VCaP (cell line): ENCODE measurements at regions not wholly inside any gene's neighbourhood (a gene's known extent, or its start where the extent isn't known, plus 50 kb on each side); places are given as distances from the start of the nearest gene placed in this dataset.
"Not testable (repeated sequence)": the region's sequence is repeated elsewhere in the genome, so short reads cannot be mapped to it uniquely, and the experiment has no call there.

Experiments
- H3K27ac ChIP-seq: fragments of 450-650 bp; 2 replicates; pipeline ENCODE4 v1.5.1; 2017
- CTCF ChIP-seq: fragments of 450-650 bp; conservative IDR thresholded peaks from 2 replicates; pipeline ENCODE4 v1.5.1; 2017; ENCODE audit warnings: mild to moderate bottlenecking, moderate library complexity

DNA sequence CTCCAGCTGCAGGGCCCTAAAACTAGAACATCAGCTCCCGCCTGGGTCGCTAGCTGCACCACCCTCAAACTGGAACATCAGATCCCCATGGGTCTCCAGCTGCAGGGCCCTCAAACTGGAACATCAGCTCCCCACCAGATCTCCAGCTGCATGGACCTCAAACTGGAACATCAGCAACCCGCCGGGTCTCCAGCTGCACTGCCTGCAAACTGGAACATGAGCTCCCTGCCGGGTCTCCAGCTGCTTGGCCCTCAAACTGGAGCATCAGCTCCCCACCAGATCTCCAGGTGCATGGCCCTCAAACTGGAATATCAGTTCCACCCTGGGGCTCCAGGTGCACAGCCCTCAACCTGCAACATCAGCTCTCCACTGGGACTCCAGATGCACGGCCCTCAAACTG, 82.7 kb downstream of the TFRC start:
- H3K27ac ChIP-seq: not testable (repeated sequence)

DNA sequence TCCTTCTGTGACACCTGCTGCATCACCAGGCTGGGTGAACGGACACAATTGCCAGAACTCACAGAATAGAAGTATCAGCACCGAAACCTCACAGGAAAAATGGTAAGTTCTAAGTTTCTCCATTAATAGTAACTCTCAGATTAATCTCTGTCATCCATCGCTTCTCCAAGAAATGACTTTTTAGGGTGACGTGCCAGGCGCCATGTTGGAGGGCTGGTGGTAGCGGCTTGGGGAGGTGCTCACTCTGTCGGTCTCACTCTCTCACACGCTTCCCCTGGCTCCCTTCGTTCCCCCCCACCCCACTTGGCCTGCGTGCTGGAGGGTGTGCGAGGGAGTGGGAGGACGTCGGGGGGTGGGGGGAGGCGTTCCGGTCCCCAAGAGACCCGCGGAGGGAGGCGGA, 85.6 kb downstream of the TFRC start:
- H3K27ac ChIP-seq: not testable (repeated sequence)

DNA sequence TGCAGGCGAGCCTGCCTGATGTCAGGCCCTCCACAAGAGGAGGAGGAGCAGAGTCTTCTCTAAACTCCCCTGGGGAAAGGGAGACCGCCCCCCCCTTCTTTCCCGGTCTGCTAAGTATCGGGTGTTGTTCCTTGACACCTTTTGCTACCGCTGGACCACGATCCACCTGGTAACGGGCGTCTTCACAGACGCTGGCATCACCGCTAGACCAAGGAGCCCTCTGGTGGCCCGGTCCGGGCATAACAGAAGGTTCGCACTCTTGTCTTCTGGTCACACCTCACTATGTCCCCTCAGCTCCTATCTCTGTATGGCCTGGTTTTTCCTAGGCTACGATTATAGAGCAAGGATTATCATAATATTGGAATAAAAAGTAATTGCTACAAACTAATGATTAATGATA, 86.0 kb upstream of the TNK2 start:
- not testable (repeated sequence) for H3K27ac ChIP-seq
- peak; percentile 56 for TF ChIP-seq CTCF

DNA sequence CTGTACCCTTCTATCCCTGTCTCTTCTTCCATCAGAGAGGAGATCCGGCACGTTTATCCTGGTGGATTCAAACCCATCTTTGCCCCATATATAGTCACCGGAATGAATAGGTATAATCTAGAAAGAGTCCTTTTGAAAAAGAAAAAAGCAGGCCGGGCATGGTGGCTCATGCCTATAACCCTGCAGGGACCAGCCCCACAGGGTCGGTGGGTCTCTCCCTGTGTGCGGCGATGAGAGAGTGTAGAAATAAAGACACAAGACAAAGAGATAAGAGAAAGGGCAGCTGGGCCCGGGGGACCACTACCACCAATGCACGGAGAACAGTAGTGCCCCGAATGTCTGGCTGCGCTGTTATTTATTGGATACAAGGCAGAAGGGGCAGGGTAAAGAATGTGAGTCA, 85.3 kb upstream of the TNK2 start:
- H3K27ac ChIP-seq: not testable (repeated sequence)

DNA sequence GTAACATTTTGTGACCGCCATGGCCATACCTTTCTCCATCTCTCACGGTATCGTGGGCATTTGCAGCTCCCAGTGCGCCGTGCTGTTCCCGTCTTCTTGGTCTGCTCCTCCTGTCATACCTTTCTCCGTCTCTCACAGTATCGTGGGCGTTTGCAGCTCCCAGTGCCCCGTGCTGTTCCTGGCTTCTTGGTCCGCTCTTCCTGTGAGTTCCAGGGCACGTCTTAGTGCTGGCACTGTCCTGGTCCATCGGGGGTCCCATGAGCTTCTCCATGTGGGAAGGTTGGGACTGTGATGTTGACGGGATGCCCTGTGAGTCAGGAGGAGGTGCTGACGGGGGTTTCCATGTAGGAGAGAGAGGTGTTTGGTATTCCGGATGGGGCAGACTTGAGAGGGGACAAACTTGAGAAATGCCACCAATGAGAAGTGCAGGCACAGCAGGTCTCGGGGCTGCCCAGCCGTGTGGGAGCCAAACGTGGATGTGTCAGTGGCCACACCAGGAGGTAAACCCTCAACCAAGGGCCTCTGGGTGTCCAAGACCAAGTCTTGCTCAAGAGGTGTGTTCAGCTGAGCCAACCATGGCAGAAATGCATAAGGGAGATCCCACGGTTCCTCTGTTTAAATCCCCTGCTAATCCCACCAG, 84.7 kb upstream of the TNK2 start:
- H3K27ac ChIP-seq: not testable (repeated sequence)

- not testable (repeated sequence) for H3K27ac ChIP-seq
Observed at GRCh38 chr3:195991986-195992385, 83.6 kb upstream of the TNK2 start.

GRCh38 chr3:195991243-195991642, 82.9 kb upstream of the TNK2 start:
- H3K27ac ChIP-seq: not testable (repeated sequence)

DNA sequence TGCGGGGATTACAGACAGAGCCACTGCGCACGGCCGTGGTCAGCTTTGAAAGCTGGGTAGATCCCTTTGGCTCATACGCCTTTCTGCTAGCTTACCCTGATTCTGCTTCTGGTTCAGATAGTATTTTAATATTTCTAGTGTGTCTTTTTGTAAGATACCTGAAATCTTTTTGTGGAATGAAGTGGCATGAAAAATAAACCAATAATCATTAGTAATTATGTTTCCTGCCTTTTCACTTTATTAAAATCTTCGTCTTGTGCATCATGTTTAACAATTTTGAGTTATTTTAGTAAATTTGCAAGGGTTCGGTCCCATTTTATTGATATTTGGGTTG, 82.5 kb upstream of the TNK2 start:
- peak overlapping the region; percentile 40; the same call in 1 of the 2 replicates for H3K27ac ChIP-seq

GRCh38 chr3:195989921-195990840, 81.8 kb upstream of the TNK2 start:
- H3K27ac ChIP-seq: peak overlapping the region; percentile 40; the same call in 1 of the 2 replicates

GRCh38 chr3:195989197-195989920, 81.0 kb upstream of the TNK2 start:
- H3K27ac ChIP-seq: peak overlapping the region; percentile 40; the same call in 1 of the 2 replicates

GRCh38 chr3:195988764-195989163, 80.4 kb upstream of the TNK2 start:
- not testable (repeated sequence) for H3K27ac ChIP-seq

DNA sequence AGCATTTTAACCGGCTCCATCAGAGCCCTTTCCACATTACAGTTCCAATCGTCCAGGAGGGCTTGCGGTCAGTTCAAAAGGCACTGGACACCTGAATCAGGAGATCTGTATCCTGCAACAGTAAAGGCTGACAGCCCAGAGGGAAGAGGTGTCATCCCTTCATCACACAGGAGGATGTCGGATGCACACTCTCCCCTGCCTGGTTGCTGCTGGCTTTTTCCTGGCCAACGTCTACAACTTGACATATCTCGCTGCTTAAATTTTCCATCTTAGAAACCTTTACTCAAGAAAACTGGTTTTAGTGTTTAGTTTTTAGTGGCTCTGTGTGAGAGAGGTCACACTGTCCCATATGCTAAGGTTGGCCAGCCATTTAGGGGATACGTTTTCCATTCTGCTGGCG, 78.7 kb upstream of the TNK2 start:
- not testable (repeated sequence) for H3K27ac ChIP-seq

GRCh38 chr3:195986576-195986975, 78.2 kb upstream of the TNK2 start:
- H3K27ac ChIP-seq: not testable (repeated sequence)

DNA sequence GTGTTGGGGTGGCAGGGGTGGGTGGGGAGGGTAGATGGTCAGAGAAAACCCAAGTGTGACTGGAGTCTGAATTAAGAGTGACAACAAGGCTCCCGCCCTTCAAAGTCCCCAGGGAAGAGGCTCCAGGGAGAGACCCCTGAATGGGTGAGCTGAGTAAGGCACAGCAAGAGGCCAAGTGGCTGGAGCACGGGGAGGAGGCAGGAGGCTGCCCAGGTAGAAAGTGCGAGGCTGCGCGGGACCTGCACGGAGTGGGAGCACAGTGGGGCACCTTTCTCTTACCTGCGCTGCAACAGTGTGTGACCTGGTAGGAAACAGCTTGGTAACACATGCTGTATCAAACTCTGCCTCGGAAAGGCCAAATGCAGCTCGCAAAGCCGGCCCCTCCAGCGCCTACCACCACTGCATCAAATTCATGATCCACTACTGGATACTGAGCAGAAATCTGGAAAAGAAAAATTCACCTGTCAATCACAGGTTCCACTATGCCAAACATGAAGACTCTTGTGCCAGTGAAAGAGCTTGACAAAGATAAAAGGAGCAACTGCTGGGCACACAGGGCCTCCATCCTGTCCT, 77.1 kb upstream of the TNK2 start:
- H3K27ac ChIP-seq: not testable (repeated sequence)

DNA sequence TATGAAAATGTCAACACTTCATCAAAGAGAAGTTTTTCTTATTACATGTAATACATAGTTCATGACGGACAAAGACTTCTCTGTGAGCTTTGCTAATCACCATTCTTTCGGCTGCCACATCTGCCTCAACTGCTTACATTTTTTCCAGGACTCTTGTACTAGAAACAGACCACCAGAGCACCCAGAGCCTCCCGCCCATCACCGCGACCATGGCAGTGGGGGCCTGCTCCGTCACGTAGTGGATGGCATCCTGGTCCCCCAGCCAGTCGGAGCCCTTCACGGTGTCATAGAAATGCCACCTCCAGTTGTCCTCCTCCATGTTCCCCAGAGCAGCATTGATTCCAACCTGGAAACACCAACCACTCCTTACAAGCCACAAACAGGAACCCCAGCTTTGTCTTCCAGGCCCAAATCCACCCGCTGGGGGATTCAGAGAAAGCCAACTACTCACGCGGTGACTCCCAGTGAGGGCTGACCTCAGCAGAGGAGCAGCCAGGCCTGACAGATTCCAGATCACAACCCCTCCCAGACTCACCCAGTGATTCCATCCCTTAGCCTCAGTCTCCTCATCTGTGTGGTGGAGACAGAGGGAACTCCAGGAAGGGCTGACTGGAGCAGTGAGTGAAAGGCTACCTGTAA, 76.2 kb upstream of the TNK2 start:
- not testable (repeated sequence) for H3K27ac ChIP-seq

DNA sequence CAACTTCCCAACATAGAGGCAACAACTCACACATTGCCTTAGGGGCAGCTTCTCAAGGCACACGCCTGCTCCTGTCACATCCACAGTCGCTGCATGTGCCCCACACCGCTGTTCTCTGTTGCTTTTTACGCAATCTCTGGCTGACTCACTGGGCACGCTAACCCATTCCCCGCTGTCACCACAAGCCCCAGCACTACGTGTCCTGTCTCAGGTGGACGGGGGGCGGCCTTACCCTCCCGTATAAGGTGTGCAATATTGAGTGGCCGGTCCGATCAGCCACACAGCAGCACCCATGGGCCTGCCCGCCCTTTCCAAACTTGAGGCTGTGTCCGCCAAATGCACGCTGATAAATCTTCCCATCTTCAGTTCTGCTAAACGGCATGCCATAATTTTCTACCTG, 75.5 kb upstream of the TNK2 start:
- not testable (repeated sequence) for H3K27ac ChIP-seq

- not testable (repeated sequence) for H3K27ac ChIP-seq
Observed at GRCh38 chr3:195982754-195983153, 74.4 kb upstream of the TNK2 start.

DNA sequence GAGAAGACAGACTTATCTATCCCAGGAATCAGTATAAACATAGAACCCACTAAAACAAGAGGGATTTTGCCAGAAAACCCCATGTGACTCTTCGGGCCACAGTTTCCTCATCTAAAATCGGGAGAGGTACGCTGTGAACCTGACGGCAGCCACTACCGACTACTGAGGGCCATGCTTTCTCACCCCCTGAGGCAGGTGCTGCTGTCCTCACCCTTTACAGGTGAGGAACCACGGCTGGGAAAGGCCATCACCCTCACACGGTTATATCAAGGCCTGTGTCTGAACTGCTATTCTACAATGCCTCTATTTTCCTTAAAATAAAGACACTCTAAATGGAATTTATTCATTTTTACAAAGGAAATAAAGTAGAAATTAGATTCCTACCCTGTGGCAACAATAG, 73.4 kb upstream of the TNK2 start:
- H3K27ac ChIP-seq: not testable (repeated sequence)

DNA sequence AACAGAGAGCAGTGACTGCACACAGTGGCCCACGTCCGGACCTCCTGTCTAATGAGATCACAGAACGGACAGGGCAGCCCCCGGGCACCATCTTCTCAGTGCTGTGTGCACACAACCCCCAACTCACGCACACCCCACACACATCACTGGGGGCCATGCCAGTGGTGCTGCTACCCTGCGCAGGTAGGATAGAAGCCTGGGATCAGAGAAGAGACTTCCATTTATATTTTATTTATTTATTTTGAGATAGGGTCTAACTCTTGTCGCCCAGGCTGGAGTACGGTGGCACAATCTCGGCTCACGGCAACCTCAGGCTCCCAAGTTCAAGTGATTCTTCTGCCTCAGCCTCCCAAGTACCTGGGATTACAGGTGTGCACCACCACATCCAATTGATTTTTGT, 71.5 kb upstream of the TNK2 start:
- not testable (repeated sequence) for H3K27ac ChIP-seq

DNA sequence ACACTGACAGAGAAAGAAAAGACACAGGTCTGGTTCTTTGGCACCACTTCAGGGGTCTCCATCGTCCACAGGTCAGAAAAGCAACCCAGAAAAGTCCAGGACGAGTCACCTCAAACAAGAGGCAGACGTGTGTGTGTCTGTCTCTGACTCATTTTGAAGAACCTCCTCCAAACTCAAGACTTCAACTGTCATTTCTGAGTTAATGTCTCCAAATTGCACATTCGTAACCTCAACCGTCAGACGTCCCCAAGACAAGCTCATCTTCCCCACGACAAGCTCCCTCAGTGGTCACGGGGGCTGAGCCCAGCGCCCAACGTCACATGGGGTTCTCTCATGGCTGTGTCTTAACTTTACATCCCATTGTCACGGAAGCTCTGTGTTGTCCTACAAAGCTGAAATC, 70.2 kb upstream of the TNK2 start:
- not testable (repeated sequence) for H3K27ac ChIP-seq
